OCI-LY1 (cell line): ENCODE measurements at regions not wholly inside any gene's neighbourhood (a gene's known extent, or its start where the extent isn't known, plus 50 kb on each side); places are given as distances from the start of the nearest gene placed in this dataset.

ENCODE experiments used
- EZH2 ChIP-seq: fragments of 200-600 bp; sonication (generic), shearing (Covaris generic); IDR thresholded peaks from 2 replicates; pipeline ENCODE4 v1.8.0; 2017; ENCODE audit warnings: borderline replicate concordance, mixed run types, mild to moderate bottlenecking, antibody characterized with exemption, low read length, moderate library complexity, mixed read lengths
- TF ChIP-seq, protein P1 (sequence below): fragments of 200-600 bp; sonication (generic), shearing (Covaris generic); IDR thresholded peaks from 2 replicates; pipeline ENCODE4 v1.5.1; 2017; ENCODE audit warnings: mild to moderate bottlenecking, antibody characterized with exemption, low read length, moderate library complexity, mixed read lengths

DNA sequence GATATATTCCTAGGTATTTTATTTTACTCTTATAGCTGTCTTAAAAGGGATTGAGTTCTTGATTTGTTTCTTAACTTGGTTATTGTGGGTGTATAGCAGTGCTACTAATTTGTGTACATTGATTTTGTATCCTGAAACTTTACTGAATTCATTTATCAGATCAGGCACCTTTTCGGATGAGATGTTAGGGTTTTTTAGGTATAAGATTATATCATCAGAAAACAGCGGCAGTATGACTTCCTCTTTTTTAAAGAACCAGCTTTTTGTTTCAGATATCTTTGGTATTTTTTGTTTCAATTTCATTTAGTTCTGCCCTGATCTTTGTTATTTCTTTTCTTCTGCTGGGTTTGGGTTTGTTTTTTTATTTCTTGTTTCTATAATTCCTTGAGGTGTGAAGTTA lies 382.4 kb upstream of the ADGRB3 start:
- TF ChIP-seq, protein P1, sequence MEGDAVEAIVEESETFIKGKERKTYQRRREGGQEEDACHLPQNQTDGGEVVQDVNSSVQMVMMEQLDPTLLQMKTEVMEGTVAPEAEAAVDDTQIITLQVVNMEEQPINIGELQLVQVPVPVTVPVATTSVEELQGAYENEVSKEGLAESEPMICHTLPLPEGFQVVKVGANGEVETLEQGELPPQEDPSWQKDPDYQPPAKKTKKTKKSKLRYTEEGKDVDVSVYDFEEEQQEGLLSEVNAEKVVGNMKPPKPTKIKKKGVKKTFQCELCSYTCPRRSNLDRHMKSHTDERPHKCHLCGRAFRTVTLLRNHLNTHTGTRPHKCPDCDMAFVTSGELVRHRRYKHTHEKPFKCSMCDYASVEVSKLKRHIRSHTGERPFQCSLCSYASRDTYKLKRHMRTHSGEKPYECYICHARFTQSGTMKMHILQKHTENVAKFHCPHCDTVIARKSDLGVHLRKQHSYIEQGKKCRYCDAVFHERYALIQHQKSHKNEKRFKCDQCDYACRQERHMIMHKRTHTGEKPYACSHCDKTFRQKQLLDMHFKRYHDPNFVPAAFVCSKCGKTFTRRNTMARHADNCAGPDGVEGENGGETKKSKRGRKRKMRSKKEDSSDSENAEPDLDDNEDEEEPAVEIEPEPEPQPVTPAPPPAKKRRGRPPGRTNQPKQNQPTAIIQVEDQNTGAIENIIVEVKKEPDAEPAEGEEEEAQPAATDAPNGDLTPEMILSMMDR, result no peak
- TF ChIP-seq EZH2, result no peak
